Retinal pigment epithelial cell (primary cell): ENCODE measurements at regions not wholly inside any gene's neighbourhood (a gene's known extent, or its start where the extent isn't known, plus 50 kb on each side); places are given as distances from the start of the nearest gene placed in this dataset.
"Not testable (repeated sequence)": the region's sequence is repeated elsewhere in the genome, so short reads cannot be mapped to it uniquely, and the experiment has no call there.

Source experiments
- DNase-seq: peaks from one replicate; pipeline ENCODE4 v3.0.0-alpha.2; 2010; ENCODE audit warnings: low read depth
- H3K4me3 ChIP-seq: 2 replicates; pipeline ENCODE4 v1.5.1; 2011; ENCODE audit warnings: mild to moderate bottlenecking, low read length, control low read depth, moderate library complexity
- CTCF ChIP-seq: conservative IDR thresholded peaks from 2 replicates; pipeline ENCODE4 v1.5.1; 2011; ENCODE audit warnings: low read depth, low read length, control low read depth, inconsistent platforms

GRCh38 chr3:127084401-127084990 is 101.6 kb downstream of the PLXNA1 start:
- no peak for DNase-seq
- TF ChIP-seq CTCF = no peak
- H3K4me3 ChIP-seq = no peak overlapping the region

GRCh38 chr3:127085576-127085975 is 102.7 kb downstream of the PLXNA1 start:
- no peak for TF ChIP-seq CTCF
- no peak for DNase-seq

GRCh38 chr3:127086591-127086990 is 103.7 kb downstream of the PLXNA1 start:
- H3K4me3 ChIP-seq, DNase-seq: not testable (repeated sequence)

More at GRCh38 chr3:127085576-127085975, 102.7 kb downstream of the PLXNA1 start:
- no peak overlapping the region for H3K4me3 ChIP-seq

- TF ChIP-seq CTCF = no peak
- H3K4me3 ChIP-seq = no peak overlapping the region
- no peak for DNase-seq
Measured at GRCh38 chr3:127087441-127087840, 104.5 kb downstream of the PLXNA1 start.

GRCh38 chr3:127088511-127089351 is 104.2 kb upstream of the PRR23E start:
- TF ChIP-seq CTCF = no peak
- no peak overlapping the region for H3K4me3 ChIP-seq
- no peak for DNase-seq

- no peak for TF ChIP-seq CTCF
- H3K4me3 ChIP-seq = no peak overlapping the region
- no peak for DNase-seq
Measured at GRCh38 chr3:127089486-127090145, 103.3 kb upstream of the PRR23E start.

- no peak for DNase-seq
- H3K4me3 ChIP-seq = no peak overlapping the region
- TF ChIP-seq CTCF = no peak
Measured at GRCh38 chr3:127090218-127091160, 102.4 kb upstream of the PRR23E start.
